ENCODE measurements at regions not wholly inside any gene's neighbourhood (a gene's known extent, or its start where the extent isn't known, plus 50 kb on each side); places are given as distances from the start of the nearest gene placed in this dataset.

DNA sequence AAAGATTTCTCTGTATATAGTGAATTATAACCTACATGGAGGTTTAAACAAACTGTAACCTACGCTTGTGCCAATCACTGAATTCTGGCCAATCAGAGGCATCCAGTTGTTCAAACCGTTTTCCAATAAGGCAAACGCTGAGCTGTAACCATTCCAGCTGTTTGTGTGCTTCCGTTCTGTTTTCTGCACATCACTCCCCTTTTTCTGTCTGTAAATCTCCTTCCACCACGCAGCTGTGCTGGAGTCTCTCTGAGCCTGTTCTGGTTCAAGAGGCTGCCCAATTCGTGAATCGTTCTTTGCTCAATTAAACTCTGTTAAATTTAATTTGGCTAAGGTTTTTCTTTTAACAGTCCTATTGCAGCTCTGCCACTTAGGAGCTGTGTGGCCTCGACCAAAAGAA is 552.5 kb downstream of the FGF9 start:
- TF ChIP-seq NANOG (IDR thresholded peaks at IDR 0.05; ENCODE audit: borderline replicate concordance) (no peak), EZH2phosphoT487 (IDR thresholded peaks at IDR 0.05; ENCODE audit: unreplicated experiment) (no peak), STAT1 (IDR thresholded peaks at IDR 0.05; ENCODE audit: unreplicated experiment) (no peak), EZH2 (IDR thresholded peaks at IDR 0.05; ENCODE audit: low read depth, unreplicated experiment) (no peak), POLR2AphosphoS5 (IDR thresholded peaks at IDR 0.05; ENCODE audit: low read depth) (no peak), ZNF114 (CRISPR knock-in tag; IDR thresholded peaks at IDR 0.05) (no peak), ZNF331 (CRISPR knock-in tag; IDR thresholded peaks at IDR 0.05; ENCODE audit: low read depth) (no peak), JUNB (IDR thresholded peaks at IDR 0.05; ENCODE audit: unreplicated experiment) (no peak), CREB1 (CRISPR knock-in tag; IDR thresholded peaks at IDR 0.05; ENCODE audit: low read depth) (no peak)
- TF ChIP-seq, protein P1, sequence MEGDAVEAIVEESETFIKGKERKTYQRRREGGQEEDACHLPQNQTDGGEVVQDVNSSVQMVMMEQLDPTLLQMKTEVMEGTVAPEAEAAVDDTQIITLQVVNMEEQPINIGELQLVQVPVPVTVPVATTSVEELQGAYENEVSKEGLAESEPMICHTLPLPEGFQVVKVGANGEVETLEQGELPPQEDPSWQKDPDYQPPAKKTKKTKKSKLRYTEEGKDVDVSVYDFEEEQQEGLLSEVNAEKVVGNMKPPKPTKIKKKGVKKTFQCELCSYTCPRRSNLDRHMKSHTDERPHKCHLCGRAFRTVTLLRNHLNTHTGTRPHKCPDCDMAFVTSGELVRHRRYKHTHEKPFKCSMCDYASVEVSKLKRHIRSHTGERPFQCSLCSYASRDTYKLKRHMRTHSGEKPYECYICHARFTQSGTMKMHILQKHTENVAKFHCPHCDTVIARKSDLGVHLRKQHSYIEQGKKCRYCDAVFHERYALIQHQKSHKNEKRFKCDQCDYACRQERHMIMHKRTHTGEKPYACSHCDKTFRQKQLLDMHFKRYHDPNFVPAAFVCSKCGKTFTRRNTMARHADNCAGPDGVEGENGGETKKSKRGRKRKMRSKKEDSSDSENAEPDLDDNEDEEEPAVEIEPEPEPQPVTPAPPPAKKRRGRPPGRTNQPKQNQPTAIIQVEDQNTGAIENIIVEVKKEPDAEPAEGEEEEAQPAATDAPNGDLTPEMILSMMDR (conservative IDR thresholded peaks at IDR 0.05; ENCODE audit: low read depth in 2 of 2): no peak
- TF ChIP-seq, protein P2, sequence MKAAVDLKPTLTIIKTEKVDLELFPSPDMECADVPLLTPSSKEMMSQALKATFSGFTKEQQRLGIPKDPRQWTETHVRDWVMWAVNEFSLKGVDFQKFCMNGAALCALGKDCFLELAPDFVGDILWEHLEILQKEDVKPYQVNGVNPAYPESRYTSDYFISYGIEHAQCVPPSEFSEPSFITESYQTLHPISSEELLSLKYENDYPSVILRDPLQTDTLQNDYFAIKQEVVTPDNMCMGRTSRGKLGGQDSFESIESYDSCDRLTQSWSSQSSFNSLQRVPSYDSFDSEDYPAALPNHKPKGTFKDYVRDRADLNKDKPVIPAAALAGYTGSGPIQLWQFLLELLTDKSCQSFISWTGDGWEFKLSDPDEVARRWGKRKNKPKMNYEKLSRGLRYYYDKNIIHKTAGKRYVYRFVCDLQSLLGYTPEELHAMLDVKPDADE (IDR thresholded peaks at IDR 0.05): no peak
- TF ChIP-seq, protein P3, sequence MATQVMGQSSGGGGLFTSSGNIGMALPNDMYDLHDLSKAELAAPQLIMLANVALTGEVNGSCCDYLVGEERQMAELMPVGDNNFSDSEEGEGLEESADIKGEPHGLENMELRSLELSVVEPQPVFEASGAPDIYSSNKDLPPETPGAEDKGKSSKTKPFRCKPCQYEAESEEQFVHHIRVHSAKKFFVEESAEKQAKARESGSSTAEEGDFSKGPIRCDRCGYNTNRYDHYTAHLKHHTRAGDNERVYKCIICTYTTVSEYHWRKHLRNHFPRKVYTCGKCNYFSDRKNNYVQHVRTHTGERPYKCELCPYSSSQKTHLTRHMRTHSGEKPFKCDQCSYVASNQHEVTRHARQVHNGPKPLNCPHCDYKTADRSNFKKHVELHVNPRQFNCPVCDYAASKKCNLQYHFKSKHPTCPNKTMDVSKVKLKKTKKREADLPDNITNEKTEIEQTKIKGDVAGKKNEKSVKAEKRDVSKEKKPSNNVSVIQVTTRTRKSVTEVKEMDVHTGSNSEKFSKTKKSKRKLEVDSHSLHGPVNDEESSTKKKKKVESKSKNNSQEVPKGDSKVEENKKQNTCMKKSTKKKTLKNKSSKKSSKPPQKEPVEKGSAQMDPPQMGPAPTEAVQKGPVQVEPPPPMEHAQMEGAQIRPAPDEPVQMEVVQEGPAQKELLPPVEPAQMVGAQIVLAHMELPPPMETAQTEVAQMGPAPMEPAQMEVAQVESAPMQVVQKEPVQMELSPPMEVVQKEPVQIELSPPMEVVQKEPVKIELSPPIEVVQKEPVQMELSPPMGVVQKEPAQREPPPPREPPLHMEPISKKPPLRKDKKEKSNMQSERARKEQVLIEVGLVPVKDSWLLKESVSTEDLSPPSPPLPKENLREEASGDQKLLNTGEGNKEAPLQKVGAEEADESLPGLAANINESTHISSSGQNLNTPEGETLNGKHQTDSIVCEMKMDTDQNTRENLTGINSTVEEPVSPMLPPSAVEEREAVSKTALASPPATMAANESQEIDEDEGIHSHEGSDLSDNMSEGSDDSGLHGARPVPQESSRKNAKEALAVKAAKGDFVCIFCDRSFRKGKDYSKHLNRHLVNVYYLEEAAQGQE (IDR thresholded peaks at IDR 0.05; ENCODE audit: unreplicated experiment): no peak
- TF ChIP-seq, protein P4, sequence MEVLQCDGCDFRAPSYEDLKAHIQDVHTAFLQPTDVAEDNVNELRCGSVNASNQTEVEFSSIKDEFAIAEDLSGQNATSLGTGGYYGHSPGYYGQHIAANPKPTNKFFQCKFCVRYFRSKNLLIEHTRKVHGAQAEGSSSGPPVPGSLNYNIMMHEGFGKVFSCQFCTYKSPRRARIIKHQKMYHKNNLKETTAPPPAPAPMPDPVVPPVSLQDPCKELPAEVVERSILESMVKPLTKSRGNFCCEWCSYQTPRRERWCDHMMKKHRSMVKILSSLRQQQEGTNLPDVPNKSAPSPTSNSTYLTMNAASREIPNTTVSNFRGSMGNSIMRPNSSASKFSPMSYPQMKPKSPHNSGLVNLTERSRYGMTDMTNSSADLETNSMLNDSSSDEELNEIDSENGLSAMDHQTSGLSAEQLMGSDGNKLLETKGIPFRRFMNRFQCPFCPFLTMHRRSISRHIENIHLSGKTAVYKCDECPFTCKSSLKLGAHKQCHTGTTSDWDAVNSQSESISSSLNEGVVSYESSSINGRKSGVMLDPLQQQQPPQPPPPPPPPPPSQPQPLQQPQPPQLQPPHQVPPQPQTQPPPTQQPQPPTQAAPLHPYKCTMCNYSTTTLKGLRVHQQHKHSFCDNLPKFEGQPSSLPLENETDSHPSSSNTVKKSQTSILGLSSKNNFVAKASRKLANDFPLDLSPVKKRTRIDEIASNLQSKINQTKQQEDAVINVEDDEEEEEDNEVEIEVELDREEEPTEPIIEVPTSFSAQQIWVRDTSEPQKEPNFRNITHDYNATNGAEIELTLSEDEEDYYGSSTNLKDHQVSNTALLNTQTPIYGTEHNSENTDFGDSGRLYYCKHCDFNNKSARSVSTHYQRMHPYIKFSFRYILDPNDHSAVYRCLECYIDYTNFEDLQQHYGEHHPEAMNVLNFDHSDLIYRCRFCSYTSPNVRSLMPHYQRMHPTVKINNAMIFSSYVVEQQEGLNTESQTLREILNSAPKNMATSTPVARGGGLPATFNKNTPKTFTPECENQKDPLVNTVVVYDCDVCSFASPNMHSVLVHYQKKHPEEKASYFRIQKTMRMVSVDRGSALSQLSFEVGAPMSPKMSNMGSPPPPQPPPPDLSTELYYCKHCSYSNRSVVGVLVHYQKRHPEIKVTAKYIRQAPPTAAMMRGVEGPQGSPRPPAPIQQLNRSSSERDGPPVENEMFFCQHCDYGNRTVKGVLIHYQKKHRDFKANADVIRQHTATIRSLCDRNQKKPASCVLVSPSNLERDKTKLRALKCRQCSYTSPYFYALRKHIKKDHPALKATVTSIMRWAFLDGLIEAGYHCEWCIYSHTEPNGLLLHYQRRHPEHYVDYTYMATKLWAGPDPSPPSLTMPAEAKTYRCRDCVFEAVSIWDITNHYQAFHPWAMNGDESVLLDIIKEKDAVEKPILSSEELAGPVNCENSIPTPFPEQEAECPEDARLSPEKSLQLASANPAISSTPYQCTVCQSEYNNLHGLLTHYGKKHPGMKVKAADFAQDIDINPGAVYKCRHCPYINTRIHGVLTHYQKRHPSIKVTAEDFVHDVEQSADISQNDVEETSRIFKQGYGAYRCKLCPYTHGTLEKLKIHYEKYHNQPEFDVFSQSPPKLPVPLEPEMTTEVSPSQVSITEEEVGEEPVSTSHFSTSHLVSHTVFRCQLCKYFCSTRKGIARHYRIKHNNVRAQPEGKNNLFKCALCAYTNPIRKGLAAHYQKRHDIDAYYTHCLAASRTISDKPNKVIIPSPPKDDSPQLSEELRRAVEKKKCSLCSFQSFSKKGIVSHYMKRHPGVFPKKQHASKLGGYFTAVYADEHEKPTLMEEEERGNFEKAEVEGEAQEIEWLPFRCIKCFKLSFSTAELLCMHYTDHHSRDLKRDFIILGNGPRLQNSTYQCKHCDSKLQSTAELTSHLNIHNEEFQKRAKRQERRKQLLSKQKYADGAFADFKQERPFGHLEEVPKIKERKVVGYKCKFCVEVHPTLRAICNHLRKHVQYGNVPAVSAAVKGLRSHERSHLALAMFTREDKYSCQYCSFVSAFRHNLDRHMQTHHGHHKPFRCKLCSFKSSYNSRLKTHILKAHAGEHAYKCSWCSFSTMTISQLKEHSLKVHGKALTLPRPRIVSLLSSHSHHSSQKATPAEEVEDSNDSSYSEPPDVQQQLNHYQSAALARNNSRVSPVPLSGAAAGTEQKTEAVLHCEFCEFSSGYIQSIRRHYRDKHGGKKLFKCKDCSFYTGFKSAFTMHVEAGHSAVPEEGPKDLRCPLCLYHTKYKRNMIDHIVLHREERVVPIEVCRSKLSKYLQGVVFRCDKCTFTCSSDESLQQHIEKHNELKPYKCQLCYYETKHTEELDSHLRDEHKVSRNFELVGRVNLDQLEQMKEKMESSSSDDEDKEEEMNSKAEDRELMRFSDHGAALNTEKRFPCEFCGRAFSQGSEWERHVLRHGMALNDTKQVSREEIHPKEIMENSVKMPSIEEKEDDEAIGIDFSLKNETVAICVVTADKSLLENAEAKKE (CRISPR knock-in tag; IDR thresholded peaks at IDR 0.05): no peak
- Mint-ChIP-seq H3K27me3 (ENCODE audit: insufficient read depth, low read depth, poor library complexity) (peaks cover 2% of the 10 kb centered on the region), H3K9me3 (no peaks in the 10 kb centered on the region), H3K4me3 (no peak overlapping the region), H3K27ac (no peak overlapping the region), H3K4me1 (peaks cover 7% of the 10 kb centered on the region), H3K36me3 (ENCODE audit: low read depth) (no peaks in the 10 kb centered on the region)
- Histone ChIP-seq H3K79me2 (replicated peaks; ENCODE audit: insufficient read depth) (no peaks in the 10 kb centered on the region), H3K4me1 (ENCODE audit: insufficient read depth) (no peaks in the 10 kb centered on the region), H3K27me3 (ENCODE audit: insufficient read depth) (no peaks in the 10 kb centered on the region), H3K4me2 (no peak overlapping the region), H3F3A (replicated peaks; ENCODE audit: low read depth) (no peaks in the 10 kb centered on the region), H4K20me1 (replicated peaks; ENCODE audit: insufficient read depth) (no peaks in the 10 kb centered on the region), H2AFZ (no peak overlapping the region), H3K36me3 (ENCODE audit: insufficient read depth) (no peaks in the 10 kb centered on the region), H3K27ac (ENCODE audit: low read depth) (no peak overlapping the region), H3K4me3 (no peak overlapping the region), H3K9me2 (ENCODE audit: insufficient read depth) (no peaks in the 10 kb centered on the region; the same call in 1 of the 2 replicates)
- no peak for ATAC-seq
- DNase-seq (ENCODE audit: low spot score): no peak

Data from GM23338 (cell line).